RKO (cell line): ENCODE measurements at regions not wholly inside any gene's neighbourhood (a gene's known extent, or its start where the extent isn't known, plus 50 kb on each side); places are given as distances from the start of the nearest gene placed in this dataset.

Source experiments
- DNase-seq: peaks from one replicate; pipeline ENCODE4 v3.0.0-alpha.2; 2016; ENCODE audit warnings: low spot score

- DNase-seq: no peak
Measured at GRCh38 chr5:2657151-2657550, 94.3 kb downstream of the IRX2 start.

GRCh38 chr5:2656206-2656605 lies 95.3 kb downstream of the IRX2 start:
- DNase-seq: no peak

GRCh38 chr5:2653991-2654390 lies 97.5 kb downstream of the IRX2 start:
- DNase-seq: no peak

GRCh38 chr5:2651116-2651515 lies 100.4 kb downstream of the IRX2 start:
- DNase-seq: no peak

- DNase-seq: no peak
Measured at GRCh38 chr5:2642684-2643345, 108.7 kb downstream of the IRX2 start.

- no peak for DNase-seq
Measured at GRCh38 chr5:2640717-2641116, 110.8 kb downstream of the IRX2 start.

- DNase-seq: no peak
Measured at GRCh38 chr5:2639425-2639824, 112.1 kb downstream of the IRX2 start.

- no peak for DNase-seq
Measured at GRCh38 chr5:2634399-2635176, 116.9 kb downstream of the IRX2 start.

GRCh38 chr5:2633992-2634391 lies 117.5 kb downstream of the IRX2 start:
- DNase-seq: no peak

GRCh38 chr5:2631758-2632157 lies 119.7 kb downstream of the IRX2 start:
- DNase-seq: no peak

- DNase-seq: no peak
Measured at GRCh38 chr5:2629045-2629444, 122.4 kb downstream of the IRX2 start.

GRCh38 chr5:2627867-2628266 lies 123.6 kb downstream of the IRX2 start:
- no peak for DNase-seq

- DNase-seq: no peak
Measured at GRCh38 chr5:2626572-2626971, 124.9 kb downstream of the IRX2 start.

GRCh38 chr5:2622866-2623265 lies 128.6 kb downstream of the IRX2 start:
- DNase-seq: no peak

GRCh38 chr5:2621631-2622030 lies 129.8 kb downstream of the IRX2 start:
- no peak for DNase-seq

- DNase-seq: no peak
Measured at GRCh38 chr5:2619216-2619615, 132.3 kb downstream of the IRX2 start.

GRCh38 chr5:2617461-2617860 lies 134.0 kb downstream of the IRX2 start:
- DNase-seq: no peak

GRCh38 chr5:2615917-2616316 lies 135.6 kb downstream of the IRX2 start:
- no peak for DNase-seq

GRCh38 chr5:2614571-2614970 lies 136.9 kb downstream of the IRX2 start:
- DNase-seq: no peak

GRCh38 chr5:2611659-2612058 lies 139.8 kb downstream of the IRX2 start:
- no peak for DNase-seq

GRCh38 chr5:2610986-2611385 lies 140.5 kb downstream of the IRX2 start:
- DNase-seq: no peak

GRCh38 chr5:2608391-2608790 lies 143.1 kb downstream of the IRX2 start:
- no peak for DNase-seq

GRCh38 chr5:2607598-2607997 lies 143.9 kb downstream of the IRX2 start:
- no peak for DNase-seq

- DNase-seq: no peak
Measured at GRCh38 chr5:2603272-2603575, 148.3 kb downstream of the IRX2 start.
